ENCODE measurements at regions not wholly inside any gene's neighbourhood (a gene's known extent, or its start where the extent isn't known, plus 50 kb on each side); places are given as distances from the start of the nearest gene placed in this dataset.

DNA sequence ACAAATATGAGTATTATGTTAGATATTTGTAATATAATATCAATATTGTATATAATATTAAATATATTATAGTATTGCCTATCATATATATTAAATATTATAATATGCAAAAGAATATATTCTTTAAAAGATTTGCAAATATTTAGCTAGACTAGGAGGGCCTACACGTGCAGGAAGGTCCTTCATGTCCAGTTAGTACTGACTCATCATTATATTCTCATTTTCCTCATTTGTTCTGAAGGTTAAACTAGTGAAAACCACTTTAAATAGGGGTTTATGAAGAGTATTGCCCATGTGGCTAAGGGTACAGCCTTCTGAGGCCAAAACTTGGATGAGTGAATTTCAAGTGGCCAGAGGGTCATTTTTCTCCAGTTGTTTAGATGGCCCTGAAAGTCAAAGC, 293.0 kb upstream of the VRK2 start:
- in situ Hi-C loops (cut with MboI; ENCODE audit: low sequenced_read_pairs), result no loop called here

- in situ Hi-C loops (cut with MboI; ENCODE audit: low sequenced_read_pairs), result no loop called here
Measured at GRCh38 chr2:57758686-57759085, 287.9 kb upstream of the VRK2 start.

DNA sequence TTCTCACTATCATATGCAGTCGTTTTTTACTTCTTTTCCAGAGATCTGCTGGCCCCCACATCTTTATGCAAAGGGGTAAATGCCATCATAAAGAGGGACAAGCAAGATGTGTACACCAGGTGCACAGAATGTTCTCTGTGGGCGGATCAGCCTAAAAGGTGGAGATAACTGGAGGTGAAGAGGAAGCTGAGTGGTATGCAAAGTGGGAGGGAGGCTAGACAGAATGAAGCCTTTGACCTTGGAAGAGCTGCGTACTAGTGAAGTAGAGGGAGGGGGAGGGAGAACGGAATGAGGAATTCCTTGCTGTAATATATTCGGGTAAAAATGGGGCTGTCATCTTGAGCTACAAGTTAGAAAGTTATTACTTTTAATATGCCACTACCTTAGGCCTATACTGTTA, 287.5 kb upstream of the VRK2 start:
- in situ Hi-C loops (cut with MboI; ENCODE audit: low sequenced_read_pairs), result no loop called here

GRCh38 chr2:57759822-57760300, 286.7 kb upstream of the VRK2 start:
- in situ Hi-C loops (cut with MboI; ENCODE audit: low sequenced_read_pairs), result no loop called here

- in situ Hi-C loops (cut with MboI; ENCODE audit: low sequenced_read_pairs), result no loop called here
Measured at GRCh38 chr2:57760381-57760801, 286.2 kb upstream of the VRK2 start.

- in situ Hi-C loops (cut with MboI; ENCODE audit: low sequenced_read_pairs), result no loop called here
Measured at GRCh38 chr2:57776916-57777315, 269.7 kb upstream of the VRK2 start.

GRCh38 chr2:57782587-57782986, 264.0 kb upstream of the VRK2 start:
- in situ Hi-C loops (cut with MboI; ENCODE audit: low sequenced_read_pairs), result no loop called here

GRCh38 chr2:57793310-57793709, 253.3 kb upstream of the VRK2 start:
- in situ Hi-C loops (cut with MboI; ENCODE audit: low sequenced_read_pairs), result no loop called here

GRCh38 chr2:57796527-57796926, 250.1 kb upstream of the VRK2 start:
- in situ Hi-C loops (cut with MboI; ENCODE audit: low sequenced_read_pairs), result no loop called here

- in situ Hi-C loops (cut with MboI; ENCODE audit: low sequenced_read_pairs), result no loop called here
Measured at GRCh38 chr2:57798346-57798745, 248.3 kb upstream of the VRK2 start.

GRCh38 chr2:57802243-57802642, 244.4 kb upstream of the VRK2 start:
- in situ Hi-C loops (cut with MboI; ENCODE audit: low sequenced_read_pairs), result no loop called here

DNA sequence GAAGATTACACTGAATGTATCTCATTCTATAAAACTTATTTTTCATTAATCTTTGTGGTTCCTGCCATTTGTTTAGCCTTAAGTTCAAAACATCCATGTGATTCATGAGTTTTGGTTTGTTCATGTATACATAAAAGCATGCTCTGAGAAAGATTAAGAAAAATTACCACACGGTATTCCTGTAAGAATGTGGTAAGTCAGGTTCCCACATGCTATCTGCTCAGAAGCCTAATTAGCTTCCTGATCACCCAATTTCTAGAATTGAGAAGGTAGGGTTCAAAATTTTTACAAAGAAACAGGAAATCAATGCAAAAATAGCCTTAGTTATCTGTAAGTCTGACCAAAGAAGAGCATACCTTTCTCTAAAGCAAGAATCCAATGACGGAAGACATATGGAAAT, 241.6 kb upstream of the VRK2 start:
- in situ Hi-C loops (cut with MboI; ENCODE audit: low sequenced_read_pairs), result no loop called here

- in situ Hi-C loops (cut with MboI; ENCODE audit: low sequenced_read_pairs), result no loop called here
Measured at GRCh38 chr2:57806449-57806968, 240.1 kb upstream of the VRK2 start.

DNA sequence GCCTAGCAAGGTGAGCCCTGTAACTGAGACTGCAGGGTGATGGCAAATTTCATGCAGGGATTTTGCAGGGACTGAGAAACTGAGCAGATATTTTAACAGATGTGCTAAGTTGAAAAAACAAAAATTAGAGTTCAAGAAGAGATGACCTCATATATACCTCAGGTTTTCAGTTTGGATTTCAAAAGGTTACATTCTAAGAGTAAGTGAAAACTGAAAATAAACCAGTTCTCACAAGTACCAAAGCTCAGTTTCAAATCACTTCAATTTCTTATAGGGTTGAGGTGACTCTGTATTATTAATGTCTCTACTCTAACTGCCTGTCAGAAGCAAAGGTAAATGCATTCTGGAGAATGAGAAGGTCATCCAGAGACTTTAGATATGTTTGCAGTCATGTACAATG, 237.4 kb upstream of the VRK2 start:
- in situ Hi-C loops (cut with MboI; ENCODE audit: low sequenced_read_pairs), result no loop called here

DNA sequence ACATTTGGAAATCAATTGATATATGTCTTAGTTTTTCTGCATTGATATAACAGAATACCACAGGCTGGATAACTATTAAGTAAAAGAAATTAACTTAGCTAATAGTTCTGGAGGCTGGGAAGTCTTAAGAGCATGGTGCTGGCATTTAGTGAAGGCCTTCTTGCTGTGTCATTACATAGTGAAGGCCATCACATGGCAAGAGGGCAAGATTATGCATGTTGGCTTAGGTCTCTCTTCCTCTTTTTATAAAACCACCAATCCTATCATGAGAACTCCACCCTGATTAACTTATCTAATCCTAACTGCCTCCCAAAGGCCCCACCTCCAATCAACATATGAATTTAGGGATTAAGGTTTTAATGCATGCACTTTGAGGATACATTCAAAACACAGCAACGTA, 225.5 kb upstream of the VRK2 start:
- in situ Hi-C loops (cut with MboI; ENCODE audit: low sequenced_read_pairs), result no loop called here

- in situ Hi-C loops (cut with MboI; ENCODE audit: low sequenced_read_pairs), result no loop called here
Measured at GRCh38 chr2:57828221-57828620, 218.4 kb upstream of the VRK2 start.

DNA sequence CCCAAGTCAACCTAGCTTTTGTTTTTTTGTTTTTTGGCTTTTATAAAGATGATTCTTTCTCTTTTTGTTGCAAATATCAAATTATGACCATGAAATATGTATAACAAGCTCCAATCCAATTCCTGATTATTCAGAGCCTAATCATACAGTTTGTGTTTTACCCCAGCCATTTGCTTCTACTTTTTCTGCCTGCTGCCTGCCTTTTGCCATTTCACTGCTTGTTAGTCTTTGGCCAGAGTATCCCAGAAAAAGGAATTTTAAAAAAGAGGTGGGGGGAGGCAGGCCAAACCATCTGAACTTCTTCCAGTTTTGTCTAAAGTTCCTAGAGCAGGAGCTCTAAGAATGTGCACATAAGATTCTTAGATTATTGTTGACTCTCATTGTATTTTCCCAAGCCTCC, 211.9 kb upstream of the VRK2 start:
- in situ Hi-C loops (cut with MboI; ENCODE audit: low sequenced_read_pairs), result no loop called here

DNA sequence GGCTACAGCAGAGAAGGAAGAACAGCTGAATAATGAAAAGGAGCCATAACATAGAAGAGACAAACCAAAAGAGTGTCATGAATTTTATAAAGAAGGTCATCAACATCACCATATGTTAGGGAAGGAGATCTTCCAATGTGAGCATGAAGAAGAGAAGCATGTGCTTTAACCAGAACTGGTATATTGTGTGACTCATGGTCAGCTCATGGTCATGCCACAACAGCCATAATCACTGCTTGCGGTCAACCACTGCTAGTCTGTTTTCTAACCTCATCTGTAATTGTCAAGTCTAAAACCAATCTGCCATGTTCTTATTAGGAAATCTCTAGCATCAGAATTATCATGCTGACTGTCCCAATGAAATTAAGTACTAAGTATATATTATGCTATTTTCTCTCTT, 204.1 kb upstream of the VRK2 start:
- in situ Hi-C loops (cut with MboI; ENCODE audit: low sequenced_read_pairs), result no loop called here

DNA sequence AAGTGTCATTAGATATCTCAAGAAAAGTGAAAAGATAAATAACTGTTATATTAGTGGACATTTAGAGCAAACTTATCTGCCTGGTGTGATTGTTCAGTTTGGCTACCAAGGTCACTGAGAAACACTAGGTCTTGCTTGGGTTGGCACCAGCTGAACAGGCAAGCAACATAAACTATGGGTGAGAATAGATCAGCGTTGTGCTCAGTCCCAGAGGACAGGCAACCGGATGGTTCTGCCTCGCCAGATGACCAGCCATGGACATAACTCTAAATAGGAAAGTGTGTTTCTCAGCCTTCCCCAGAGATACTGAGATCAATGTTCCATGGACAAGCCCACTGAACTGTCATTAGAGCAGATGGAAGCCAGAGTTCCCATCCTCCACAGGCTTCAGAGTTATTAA, 203.4 kb upstream of the VRK2 start:
- in situ Hi-C loops (cut with MboI; ENCODE audit: low sequenced_read_pairs), result no loop called here

DNA sequence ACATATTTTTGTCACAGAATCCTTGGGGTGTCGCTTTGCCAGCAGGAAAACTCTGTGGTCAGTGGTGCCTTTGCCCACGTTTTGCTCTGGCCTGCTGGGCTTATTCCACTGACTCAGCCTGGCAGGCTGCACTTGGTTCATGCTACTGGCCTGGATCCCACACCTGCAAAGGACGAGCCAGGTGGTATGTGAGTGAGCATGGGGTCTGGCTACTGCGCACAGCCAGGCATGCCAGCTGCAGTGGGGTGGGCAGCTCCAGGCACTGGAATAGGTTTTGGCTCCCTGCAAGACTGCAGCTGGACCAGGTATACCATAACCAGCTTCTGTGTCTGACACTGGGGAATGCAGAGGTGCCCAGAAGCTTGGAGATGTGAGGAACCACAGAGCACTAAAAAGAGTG, 197.9 kb upstream of the VRK2 start:
- in situ Hi-C loops (cut with MboI; ENCODE audit: low sequenced_read_pairs), result no loop called here

GRCh38 chr2:57849843-57850242, 196.8 kb upstream of the VRK2 start:
- in situ Hi-C loops (cut with MboI; ENCODE audit: low sequenced_read_pairs), result no loop called here

DNA sequence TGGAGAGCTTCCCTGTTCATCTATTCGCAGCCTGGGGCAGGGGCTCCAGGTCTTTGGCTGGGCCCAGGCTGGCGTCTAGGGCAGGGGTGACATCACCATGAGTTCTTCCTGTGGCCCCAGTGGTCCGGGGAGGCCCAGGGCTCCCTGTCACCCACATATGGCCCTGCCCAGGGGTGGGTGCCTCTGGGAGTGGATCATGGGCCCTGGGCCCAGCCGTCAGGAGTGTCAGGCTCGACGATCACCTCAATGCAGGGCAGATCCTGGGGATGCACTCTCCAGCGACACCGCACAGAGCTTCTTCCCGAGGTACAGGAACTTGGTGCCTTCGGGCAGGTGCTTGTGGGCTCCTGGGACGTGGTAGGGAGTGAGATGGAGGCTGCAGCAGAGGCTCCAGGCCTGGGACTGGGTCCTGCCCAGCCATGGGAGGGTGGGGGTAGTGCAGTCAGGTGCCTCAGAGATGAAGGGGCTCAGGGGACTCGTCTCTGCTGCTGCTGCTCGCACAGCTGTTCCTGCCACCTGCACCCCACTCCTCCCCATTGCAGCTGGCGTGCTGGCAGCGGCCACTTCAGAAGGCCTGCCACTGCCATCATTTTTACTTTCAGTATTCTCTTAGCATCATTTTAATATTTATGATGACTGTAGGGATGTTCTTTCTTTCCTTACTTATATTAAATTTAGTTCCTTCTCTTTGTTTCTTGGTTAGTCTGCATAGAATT, 196.0 kb upstream of the VRK2 start:
- in situ Hi-C loops (cut with MboI; ENCODE audit: low sequenced_read_pairs), result no loop called here

DNA sequence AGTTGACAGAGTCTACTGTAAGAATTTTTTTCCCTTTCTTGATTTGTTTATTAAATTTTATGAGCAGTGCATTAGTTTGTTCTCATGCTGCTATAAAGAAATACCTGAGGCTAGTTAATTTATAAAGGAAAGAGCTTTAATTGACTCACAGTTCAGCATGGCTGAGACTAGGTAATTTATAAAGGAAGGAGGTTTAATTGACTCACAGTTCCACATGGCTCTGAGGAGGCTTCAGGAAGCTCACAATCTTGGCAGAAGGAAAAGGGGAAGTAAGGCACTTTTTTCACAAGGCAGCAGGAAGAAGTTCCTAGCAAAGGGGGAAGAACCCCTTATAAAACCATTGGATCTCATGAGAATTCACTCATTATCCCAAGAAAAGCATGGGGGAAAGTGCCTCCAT, 191.4 kb upstream of the VRK2 start:
- in situ Hi-C loops (cut with MboI; ENCODE audit: low sequenced_read_pairs), result no loop called here
